GM19468 (cell line): ENCODE measurements at regions not wholly inside any gene's neighbourhood (a gene's known extent, or its start where the extent isn't known, plus 50 kb on each side); places are given as distances from the start of the nearest gene placed in this dataset.

Source experiments
- ATAC-seq: cut with Tn5 transposase; IDR thresholded peaks from one replicate; pipeline ENCODE4 v1.9.1; 2021; ENCODE audit warnings: mild to moderate bottlenecking, moderate library complexity, moderate number of reproducible peaks; ENCODE audit not compliant: unreplicated experiment; ENCODE audit errors: extremely low read depth

DNA sequence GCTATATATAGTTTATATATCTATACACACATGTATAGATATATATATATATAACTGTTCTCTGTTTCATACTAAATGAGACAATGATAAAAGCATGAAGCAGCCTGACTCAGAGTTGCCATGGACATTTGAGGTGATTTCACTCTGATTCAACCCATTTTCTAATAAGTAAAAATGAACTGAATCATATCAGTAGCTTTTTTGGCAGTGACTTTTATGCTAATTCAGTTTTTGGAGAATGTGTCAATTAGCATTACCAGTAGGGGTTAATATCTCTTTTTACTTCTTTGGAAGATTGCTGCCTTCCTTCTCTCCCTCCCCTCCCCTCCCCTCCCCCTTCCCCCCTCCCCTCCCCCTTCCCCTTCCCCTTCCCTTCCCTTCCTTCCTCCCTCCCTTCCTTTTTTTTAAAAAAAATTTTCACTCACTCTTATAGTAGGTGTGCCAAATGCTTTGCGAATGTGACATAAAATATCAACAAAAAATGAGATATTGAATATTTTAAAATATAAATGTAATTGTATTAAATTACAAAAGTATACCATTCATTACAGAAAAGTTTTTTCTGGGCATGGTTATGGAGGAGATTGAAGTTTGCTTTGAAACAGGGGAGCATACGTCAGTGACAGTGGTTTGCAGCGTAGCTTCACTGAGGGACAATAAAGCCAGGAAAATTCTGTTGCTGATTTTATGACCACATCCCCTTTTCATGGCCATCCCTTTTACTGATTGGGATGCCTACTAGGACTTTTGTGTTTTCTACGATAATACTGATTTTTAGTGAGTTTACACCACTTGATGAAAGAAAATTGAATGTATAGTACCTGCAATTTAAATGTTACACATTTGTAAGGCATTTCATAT is 64.0 kb upstream of the KLF6 start:
- no peak for ATAC-seq

DNA sequence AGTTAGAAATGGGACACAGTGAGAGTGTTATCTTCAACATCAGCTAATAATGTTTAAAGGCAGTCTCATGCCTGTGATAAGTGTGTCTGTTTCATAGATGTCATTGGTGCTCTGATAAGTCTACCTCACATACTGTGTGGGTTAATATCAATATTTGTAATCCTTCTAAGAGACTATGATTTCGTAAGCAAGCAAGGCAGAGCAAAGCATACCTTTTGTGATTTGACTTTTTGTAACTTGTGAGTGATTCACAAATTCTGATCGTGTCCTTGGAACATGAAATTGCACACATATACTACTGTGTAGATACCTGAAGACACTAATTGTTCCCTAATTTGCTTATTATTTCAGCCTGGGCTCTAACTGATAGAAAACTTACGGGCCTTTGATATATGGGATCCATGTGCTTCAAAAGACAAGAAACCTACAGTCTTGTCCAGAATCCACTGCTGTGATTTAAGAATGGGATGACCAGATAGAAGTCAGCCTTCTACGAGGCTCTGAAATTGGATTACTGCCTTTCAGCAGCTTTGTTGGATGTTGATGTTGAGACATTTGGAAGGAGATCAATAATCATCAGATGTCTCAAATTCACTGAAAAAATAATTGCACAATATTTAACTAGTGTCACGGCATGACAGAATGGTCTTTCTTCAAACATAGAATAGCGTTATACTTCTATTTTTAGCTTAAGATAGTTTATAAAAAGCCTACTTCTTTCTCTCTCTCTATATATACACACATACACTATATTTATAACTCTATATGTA is 63.2 kb upstream of the KLF6 start:
- ATAC-seq, result no peak

DNA sequence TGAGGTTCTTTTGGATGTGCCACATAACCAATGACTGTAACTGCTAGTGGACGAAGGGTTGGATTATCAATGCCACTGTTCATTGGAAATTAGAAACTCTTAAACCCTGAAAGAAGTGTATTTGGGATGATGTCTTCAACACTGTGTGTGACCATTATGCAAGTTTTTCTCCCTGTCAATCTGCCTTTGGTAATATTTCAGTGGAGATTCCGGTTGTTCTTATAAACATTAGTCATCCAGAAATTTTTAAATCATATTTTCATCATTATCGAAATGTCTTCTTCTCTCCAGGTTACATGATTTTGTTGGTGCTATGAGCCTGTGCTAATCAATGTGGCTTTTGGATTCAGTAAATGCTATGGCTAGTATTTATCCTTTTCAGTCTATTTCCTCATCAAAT is 61.7 kb upstream of the KLF6 start:
- ATAC-seq, result no peak

DNA sequence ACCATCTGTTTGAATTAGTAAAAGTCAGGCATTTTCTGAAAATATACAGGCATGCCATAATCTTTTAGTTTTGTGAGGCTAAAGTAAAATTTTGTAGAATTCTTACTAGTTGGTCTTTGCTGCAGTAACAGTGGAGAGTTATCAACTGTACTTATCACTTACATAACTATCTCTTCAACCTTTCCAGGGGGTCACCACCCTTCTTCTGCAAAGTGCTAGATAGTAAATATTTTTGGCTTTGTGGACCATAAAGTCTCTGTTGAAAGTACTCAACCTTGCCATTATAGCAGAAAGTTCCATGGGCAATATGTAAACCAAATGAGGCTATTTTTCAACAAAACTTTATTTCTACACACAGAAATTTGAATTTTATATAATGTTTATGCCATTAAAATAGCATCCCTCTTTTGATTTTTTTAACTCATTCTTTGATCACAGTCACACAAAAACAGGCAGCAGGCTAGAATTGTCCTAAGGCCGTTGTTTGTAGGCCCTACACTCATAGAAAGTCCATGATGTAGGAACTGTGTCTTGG is 59.5 kb upstream of the KLF6 start:
- no peak for ATAC-seq

DNA sequence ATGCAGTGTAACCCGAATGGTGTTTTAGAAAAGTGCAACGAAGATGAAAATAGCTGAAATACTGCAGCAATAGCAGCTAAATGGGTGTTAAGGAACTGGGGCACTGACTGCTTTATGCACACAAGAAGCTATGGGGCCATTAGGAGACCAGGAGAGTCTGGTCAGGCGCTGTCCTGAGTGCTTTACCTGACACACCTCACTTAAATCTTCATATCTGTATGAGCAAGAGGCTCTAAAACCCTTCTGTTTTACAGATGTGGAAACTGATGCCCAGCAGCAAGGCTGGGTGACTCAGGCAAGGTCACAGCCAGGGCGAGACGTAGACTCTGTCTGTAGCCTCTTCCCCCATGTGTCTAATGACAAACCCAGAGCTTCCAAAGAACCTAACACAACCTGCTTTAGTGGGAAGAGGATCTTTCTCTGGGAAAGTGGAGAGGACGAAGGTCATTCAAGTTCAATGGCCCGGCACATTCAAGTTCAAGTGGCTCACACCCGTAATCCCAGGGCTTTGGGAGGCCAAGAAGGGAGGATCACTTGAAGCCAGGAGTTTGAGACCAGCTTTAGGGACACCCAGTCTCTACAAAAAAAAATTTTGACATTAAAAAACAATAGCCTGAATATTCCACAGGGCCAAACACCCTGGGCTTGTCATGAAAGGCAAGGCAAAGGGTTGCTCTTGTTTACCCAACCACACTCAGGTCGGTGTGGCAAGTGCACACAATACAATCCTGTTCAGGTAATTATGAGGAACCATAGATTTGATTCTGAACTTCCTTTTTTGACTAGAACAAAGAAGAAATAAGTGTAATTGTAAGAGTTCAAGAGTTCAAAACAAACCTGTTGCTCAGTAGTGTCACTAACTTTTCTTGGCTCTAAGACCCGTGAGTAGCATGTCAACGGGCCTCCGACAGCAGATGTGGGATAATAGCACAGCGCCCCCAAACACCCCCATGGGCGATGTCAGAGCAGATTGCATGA is 53.7 kb upstream of the KLF6 start:
- no peak for ATAC-seq

DNA sequence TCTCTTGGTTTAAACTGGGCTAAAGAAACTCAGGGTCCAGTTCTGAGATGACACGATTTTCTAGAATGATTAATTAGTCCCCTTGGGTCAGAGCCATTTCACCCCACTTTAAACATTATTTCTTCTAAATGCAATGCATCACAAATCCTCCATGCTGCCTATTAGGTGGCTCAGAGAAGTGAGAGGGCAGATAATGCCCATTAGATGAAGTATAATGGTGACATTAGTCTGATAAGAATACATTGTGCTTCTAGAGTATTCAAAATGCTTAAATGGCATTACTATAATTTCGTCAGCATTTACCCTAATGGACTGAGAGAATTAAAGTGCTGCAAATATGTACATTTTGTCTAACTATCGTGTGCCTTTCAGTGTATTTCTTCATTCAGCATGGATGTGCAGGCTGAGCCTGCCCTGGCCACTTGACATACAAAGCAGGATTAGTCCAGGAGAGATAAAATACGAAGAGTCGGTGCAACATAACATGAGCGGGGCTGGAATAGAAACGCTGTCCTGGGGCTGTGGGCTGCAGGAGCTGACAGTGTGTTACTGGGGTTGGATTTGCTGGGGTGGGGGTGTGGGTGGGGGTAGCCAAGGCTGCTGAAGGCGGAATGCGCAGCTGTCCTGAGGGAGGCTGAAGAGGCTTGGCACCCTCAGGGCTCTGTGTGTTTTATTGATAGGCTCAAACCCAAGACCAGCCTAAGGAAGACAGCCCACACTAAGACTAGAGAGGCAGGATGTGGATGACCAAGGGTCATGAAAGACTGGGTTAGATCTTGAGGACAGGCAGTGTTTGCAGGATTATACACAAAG is 52.8 kb upstream of the KLF6 start:
- no peak for ATAC-seq

DNA sequence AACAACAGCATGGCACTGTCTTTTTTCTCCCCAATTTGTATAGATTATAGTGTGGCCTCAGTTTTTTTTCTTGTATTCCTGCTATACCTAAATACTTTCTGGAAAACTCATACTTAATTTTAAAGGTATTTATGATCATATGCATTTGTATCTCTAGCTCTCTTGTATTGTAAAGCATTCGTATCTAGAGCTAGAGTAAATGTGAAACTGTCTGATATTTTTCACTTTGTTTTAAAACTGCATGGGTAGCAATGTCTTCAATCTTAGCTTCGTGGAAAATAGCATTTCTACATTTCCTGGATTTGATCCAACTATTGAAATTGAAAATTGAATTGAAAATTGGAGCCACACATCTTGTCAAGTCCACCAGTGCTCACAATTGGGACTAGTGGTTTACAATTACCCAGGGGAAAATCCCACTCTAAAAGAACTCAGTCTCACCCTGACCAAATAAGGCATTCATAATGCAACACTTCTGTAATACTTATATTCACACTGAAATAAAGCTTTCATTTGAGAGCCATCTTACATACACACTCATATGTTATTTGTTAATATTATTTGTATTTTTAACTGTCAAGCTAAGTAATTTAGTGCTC is 51.3 kb upstream of the KLF6 start:
- peak; percentile 40 for ATAC-seq

DNA sequence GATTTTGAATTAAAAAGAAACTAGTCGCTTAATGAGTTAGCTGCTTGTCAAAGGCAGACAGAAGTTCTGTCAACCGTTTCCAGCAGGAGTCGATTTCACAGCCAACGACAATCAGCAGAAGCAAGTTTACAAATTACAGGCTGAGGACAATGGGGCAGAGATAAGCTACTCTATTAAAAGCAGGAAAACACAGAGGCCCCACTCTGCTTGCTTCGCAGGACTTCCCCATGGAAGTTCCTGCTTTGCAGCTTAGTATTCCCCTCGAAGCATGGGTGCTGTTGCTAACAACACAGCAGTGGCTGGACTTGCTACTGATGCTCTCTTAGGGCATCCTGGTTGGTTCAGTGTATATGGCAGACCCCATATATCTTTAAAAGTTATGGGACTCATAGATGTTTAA is 50.8 kb upstream of the KLF6 start:
- no peak for ATAC-seq

DNA sequence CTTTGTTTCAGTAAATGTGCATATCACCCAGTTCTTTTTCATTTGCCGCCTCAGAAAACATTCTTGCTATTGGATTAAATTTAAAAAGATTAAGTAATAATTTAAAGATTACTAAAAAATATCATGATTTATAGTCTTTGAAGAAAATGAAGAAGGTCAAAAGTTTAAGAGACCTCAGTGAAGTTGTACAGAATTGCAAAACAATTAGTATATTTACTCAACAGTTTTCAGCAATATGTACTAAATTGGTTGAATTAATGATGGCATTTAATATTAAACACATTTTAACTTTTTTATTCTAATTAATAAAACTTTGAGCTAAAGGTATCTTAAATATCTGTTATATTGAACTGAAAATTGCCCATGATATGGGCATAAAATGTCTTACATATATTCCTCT is 49.9 kb upstream of the KLF6 start:
- no peak for ATAC-seq
